RWPE2 (cell line): ENCODE measurements at regions not wholly inside any gene's neighbourhood (a gene's known extent, or its start where the extent isn't known, plus 50 kb on each side); places are given as distances from the start of the nearest gene placed in this dataset.
A peak's percentile ranks its signal among the peaks of the same experiment; 100 is the strongest.
"Not testable (repeated sequence)": the region's sequence is repeated elsewhere in the genome, so short reads cannot be mapped to it uniquely, and the experiment has no call there.

Source experiments
- ATAC-seq: fragments of 200-7000 bp; cut with Tn5 transposase; 3 replicates; pipeline ENCODE4 v1.9.1; 2021; ENCODE audit warnings: low read depth
- DNase-seq: peaks from one replicate; pipeline ENCODE4 v3.0.0-alpha.2; 2020; ENCODE audit warnings: low spot score
- H3K27ac ChIP-seq: fragments of 450-650 bp; 2 replicates; pipeline ENCODE4 v1.5.1; 2017; ENCODE audit warnings: mild to moderate bottlenecking; ENCODE audit not compliant: poor library complexity, severe bottlenecking
- H3K27me3 ChIP-seq: fragments of 250-450 bp; sonication (Bioruptor Pico); 2 replicates; pipeline ENCODE4 v1.5.1; 2021; ENCODE audit warnings: mild to moderate bottlenecking, moderate library complexity; ENCODE audit not compliant: insufficient read depth, poor library complexity, severe bottlenecking
- H3K36me3 ChIP-seq: fragments of 250-450 bp; sonication (Bioruptor Pico); 2 replicates; pipeline ENCODE4 v1.5.1; 2020; ENCODE audit warnings: low read depth, mild to moderate bottlenecking, moderate library complexity
- H3K4me1 ChIP-seq: fragments of 250-450 bp; sonication (Bioruptor Pico); 2 replicates; pipeline ENCODE4 v1.5.1; 2021; ENCODE audit warnings: mild to moderate bottlenecking, moderate library complexity; ENCODE audit not compliant: insufficient read depth, poor library complexity, severe bottlenecking
- H3K4me3 ChIP-seq: fragments of 250-450 bp; sonication (Bioruptor Pico); 2 replicates; pipeline ENCODE4 v1.5.1; 2021; ENCODE audit warnings: mild to moderate bottlenecking, moderate library complexity; ENCODE audit not compliant: severe bottlenecking
- H3K9me3 ChIP-seq: fragments of 250-450 bp; sonication (Bioruptor Pico); 2 replicates; pipeline ENCODE4 v1.5.1; 2021; ENCODE audit warnings: mild to moderate bottlenecking, moderate library complexity; ENCODE audit not compliant: severe bottlenecking
- CTCF ChIP-seq: fragments of 450-650 bp; IDR thresholded peaks from one replicate; pipeline ENCODE4 v1.5.1; 2017; ENCODE audit warnings: mild to moderate bottlenecking, moderate library complexity; ENCODE audit not compliant: poor library complexity, severe bottlenecking

GRCh38 chr2:158866082-158866481 lies 71.0 kb downstream of the DAPL1 start:
- H3K27ac ChIP-seq, H3K4me1 ChIP-seq, H3K27me3 ChIP-seq, ATAC-seq, H3K4me3 ChIP-seq, H3K9me3 ChIP-seq, DNase-seq, H3K36me3 ChIP-seq: not testable (repeated sequence)

- H3K27me3 ChIP-seq, ATAC-seq, DNase-seq, H3K27ac ChIP-seq, H3K4me3 ChIP-seq, H3K4me1 ChIP-seq, H3K36me3 ChIP-seq, H3K9me3 ChIP-seq: not testable (repeated sequence)
These were observed 72.5 kb downstream of the DAPL1 start for GRCh38 chr2:158867531-158868191.

- not testable (repeated sequence) for H3K4me3 ChIP-seq, DNase-seq, H3K27me3 ChIP-seq, H3K27ac ChIP-seq, H3K4me1 ChIP-seq, H3K36me3 ChIP-seq, H3K9me3 ChIP-seq, ATAC-seq
These were observed 73.3 kb downstream of the DAPL1 start for GRCh38 chr2:158868386-158868785.

GRCh38 chr2:158869122-158869521 lies 74.0 kb downstream of the DAPL1 start:
- H3K27ac ChIP-seq, H3K36me3 ChIP-seq, DNase-seq, H3K4me1 ChIP-seq, ATAC-seq, H3K9me3 ChIP-seq, H3K27me3 ChIP-seq, H3K4me3 ChIP-seq: not testable (repeated sequence)
- TF ChIP-seq CTCF, result peak; percentile 35

- DNase-seq, H3K4me1 ChIP-seq, ATAC-seq, H3K36me3 ChIP-seq, H3K4me3 ChIP-seq, H3K27me3 ChIP-seq, H3K9me3 ChIP-seq, H3K27ac ChIP-seq: not testable (repeated sequence)
These were observed 74.5 kb downstream of the DAPL1 start for GRCh38 chr2:158869609-158870008.

GRCh38 chr2:158878003-158878402 lies 82.9 kb downstream of the DAPL1 start:
- H3K9me3 ChIP-seq, result no peaks in the 10 kb centered on the region
- H3K36me3 ChIP-seq, result no peaks in the 10 kb centered on the region
- no peak overlapping the region for H3K4me3 ChIP-seq
- no peak for DNase-seq
- ATAC-seq, result no peak
- no peaks in the 10 kb centered on the region for H3K27me3 ChIP-seq
- H3K4me1 ChIP-seq, result no peaks in the 10 kb centered on the region
- no peak overlapping the region for H3K27ac ChIP-seq
- TF ChIP-seq CTCF, result no peak

GRCh38 chr2:158879229-158879903 lies 84.2 kb downstream of the DAPL1 start:
- Histone ChIP-seq H3K27me3 (no peaks in the 10 kb centered on the region), H3K4me1 (no peaks in the 10 kb centered on the region), H3K27ac (no peak overlapping the region), H3K4me3 (no peak overlapping the region), H3K36me3 (no peaks in the 10 kb centered on the region), H3K9me3 (no peaks in the 10 kb centered on the region)
- ATAC-seq (no peak), DNase-seq (no peak)
- no peak for TF ChIP-seq CTCF
